Upper lobe of left lung (tissue), 4 donors: ENCODE measurements at regions not wholly inside any gene's neighbourhood (a gene's known extent, or its start where the extent isn't known, plus 50 kb on each side); places are given as distances from the start of the nearest gene placed in this dataset.

Source experiments
- EP300 ChIP-seq, 4 donors: sonication (generic); formaldehyde crosslinking; IDR thresholded peaks; one replicate each; pipeline ENCODE4 v1.5.1; 2017; ENCODE audit warnings: antibody characterized with exemption in 4 of 4, control low read depth in 2 of 4
- POLR2A ChIP-seq, 4 donors: fragments of 450-650 bp; IDR thresholded peaks; one replicate each; pipeline ENCODE4 v1.5.1; 2016 to 2017; ENCODE audit warnings: antibody characterized with exemption in 4 of 4, mild to moderate bottlenecking in 2 of 4
- POLR2AphosphoS5 ChIP-seq, 2 donors: sonication (generic); formaldehyde crosslinking; IDR thresholded peaks; one replicate each; pipeline ENCODE4 v1.5.1; 2017; ENCODE audit warnings: antibody characterized with exemption in 2 of 2
- TF ChIP-seq, protein P1 (sequence below), 6 experiments: fragments of 450-650 bp in 4 of 6; fragments of 200-600 bp in 2 of 6; sonication (generic) in 2 of 6; IDR thresholded peaks; one replicate each; pipeline ENCODE4 v1.5.1; 2016 to 2019; ENCODE audit warnings: antibody characterized with exemption in 6 of 6

DNA sequence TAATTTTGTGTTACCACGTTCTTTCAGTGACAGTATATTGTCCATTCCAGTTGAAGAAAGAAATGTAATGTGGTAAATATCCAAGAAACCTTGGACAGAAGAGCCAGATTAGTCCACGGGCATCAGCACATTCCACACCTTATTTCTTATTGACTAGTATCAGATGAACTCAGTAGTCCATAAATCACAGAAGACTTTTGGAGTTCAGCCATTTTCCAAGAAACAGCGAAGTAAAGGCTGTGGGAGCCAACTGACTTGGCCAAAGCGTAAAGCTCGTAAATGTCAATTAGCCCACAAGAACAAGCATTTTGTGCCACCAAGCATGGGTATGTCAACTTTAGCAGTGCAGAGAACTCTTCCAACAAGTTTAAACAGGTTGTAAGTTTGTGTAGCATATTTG is 60.2 kb upstream of the STARD4 start:
- TF ChIP-seq, protein P1, sequence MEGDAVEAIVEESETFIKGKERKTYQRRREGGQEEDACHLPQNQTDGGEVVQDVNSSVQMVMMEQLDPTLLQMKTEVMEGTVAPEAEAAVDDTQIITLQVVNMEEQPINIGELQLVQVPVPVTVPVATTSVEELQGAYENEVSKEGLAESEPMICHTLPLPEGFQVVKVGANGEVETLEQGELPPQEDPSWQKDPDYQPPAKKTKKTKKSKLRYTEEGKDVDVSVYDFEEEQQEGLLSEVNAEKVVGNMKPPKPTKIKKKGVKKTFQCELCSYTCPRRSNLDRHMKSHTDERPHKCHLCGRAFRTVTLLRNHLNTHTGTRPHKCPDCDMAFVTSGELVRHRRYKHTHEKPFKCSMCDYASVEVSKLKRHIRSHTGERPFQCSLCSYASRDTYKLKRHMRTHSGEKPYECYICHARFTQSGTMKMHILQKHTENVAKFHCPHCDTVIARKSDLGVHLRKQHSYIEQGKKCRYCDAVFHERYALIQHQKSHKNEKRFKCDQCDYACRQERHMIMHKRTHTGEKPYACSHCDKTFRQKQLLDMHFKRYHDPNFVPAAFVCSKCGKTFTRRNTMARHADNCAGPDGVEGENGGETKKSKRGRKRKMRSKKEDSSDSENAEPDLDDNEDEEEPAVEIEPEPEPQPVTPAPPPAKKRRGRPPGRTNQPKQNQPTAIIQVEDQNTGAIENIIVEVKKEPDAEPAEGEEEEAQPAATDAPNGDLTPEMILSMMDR (IDR thresholded peaks at IDR 0.05) = no peak
- TF ChIP-seq POLR2A (IDR thresholded peaks at IDR 0.05) (no peak), POLR2AphosphoS5 (IDR thresholded peaks at IDR 0.05) (no peak), EP300 (IDR thresholded peaks at IDR 0.05) (no peak)
